WTC11 (cell line): ENCODE measurements at regions not wholly inside any gene's neighbourhood (a gene's known extent, or its start where the extent isn't known, plus 50 kb on each side); places are given as distances from the start of the nearest gene placed in this dataset.

ENCODE experiments used
- ATAC-seq: fragments of 200-7000 bp; cut with Tn5 transposase; 2 replicates; pipeline ENCODE4 v1.10.0; 2021; ENCODE audit warnings: mild to moderate bottlenecking, moderate library complexity
- CTCF ChIA-PET: fragments of 300-600 bp; sonication (Branson Sonifier 250); formaldehyde crosslinking; loops from one replicate; lab custom pipeline; 2021; ENCODE audit warnings: antibody characterized with exemption; lab: Charles Lee
- POLR2A ChIA-PET: fragments of 350-600 bp; sonication (Branson Sonifier 250); formaldehyde crosslinking; loops from one replicate; lab custom pipeline; 2021; ENCODE audit warnings: antibody characterized with exemption; lab: Charles Lee
- DNase-seq: peaks from one replicate; pipeline ENCODE4 v3.0.0; 2021; ENCODE audit warnings: low spot score
- H3K27ac Mint-ChIP-seq: 2 replicates; pipeline ENCODE4 v1.8.0; 2021; ENCODE audit warnings: mixed read lengths
- H3K27me3 Mint-ChIP-seq: 2 replicates; pipeline ENCODE4 v1.8.0; 2021; ENCODE audit warnings: low read depth, mild to moderate bottlenecking, moderate library complexity, mixed read lengths
- H3K36me3 Mint-ChIP-seq: 2 replicates; pipeline ENCODE4 v1.8.0; 2021; ENCODE audit warnings: mixed read lengths
- H3K4me1 Mint-ChIP-seq: 2 replicates; pipeline ENCODE4 v1.8.0; 2022; ENCODE audit warnings: mixed read lengths
- H3K4me3 Mint-ChIP-seq: 2 replicates; pipeline ENCODE4 v1.8.0; 2021; ENCODE audit warnings: mild to moderate bottlenecking, moderate library complexity, mixed read lengths
- H3K9me3 Mint-ChIP-seq: 2 replicates; pipeline ENCODE4 v1.8.0; 2021; ENCODE audit warnings: mixed read lengths
- ATF1 ChIP-seq: sonication (generic); formaldehyde crosslinking; IDR thresholded peaks from 2 replicates; pipeline ENCODE4 v1.8.1; 2023; ENCODE audit warnings: mild to moderate bottlenecking, moderate library complexity, missing genetic modification reagents
- CREB1 ChIP-seq: sonication (generic); formaldehyde crosslinking; IDR thresholded peaks from 2 replicates; pipeline ENCODE4 v1.8.0; 2023; ENCODE audit warnings: mild to moderate bottlenecking, missing genetic modification reagents
- FOXJ3 ChIP-seq: sonication (generic); formaldehyde crosslinking; IDR thresholded peaks from 2 replicates; pipeline ENCODE4 v1.9.0; 2021; ENCODE audit warnings: missing genetic modification reagents, mild to moderate bottlenecking, borderline replicate concordance
- GABPB1 ChIP-seq: sonication (generic); formaldehyde crosslinking; IDR thresholded peaks from 2 replicates; pipeline ENCODE4 v1.8.1; 2023; ENCODE audit warnings: mild to moderate bottlenecking, missing genetic modification reagents
- NFYB ChIP-seq: sonication (generic); formaldehyde crosslinking; conservative IDR thresholded peaks from 2 replicates; pipeline ENCODE4 v1.8.0; 2022; ENCODE audit warnings: low read depth, missing genetic modification reagents
- NR1H2 ChIP-seq: sonication (generic); formaldehyde crosslinking; IDR thresholded peaks from 2 replicates; pipeline ENCODE4 v1.9.0; 2021; ENCODE audit warnings: mild to moderate bottlenecking, moderate library complexity, missing genetic modification reagents
- OVOL2 ChIP-seq: fragments of 250-450 bp; sonication (Bioruptor Pico); IDR thresholded peaks from 2 replicates; pipeline ENCODE4 v1.9.0; 2021; ENCODE audit warnings: mild to moderate bottlenecking, borderline replicate concordance
- RORB ChIP-seq: fragments of 250-450 bp; sonication (Bioruptor Pico); IDR thresholded peaks from 2 replicates; pipeline ENCODE4 v1.9.0; 2021; ENCODE audit warnings: mild to moderate bottlenecking
- ZNF219 ChIP-seq: sonication (generic); formaldehyde crosslinking; IDR thresholded peaks from 2 replicates; pipeline ENCODE4 v1.8.0; 2023; ENCODE audit warnings: missing genetic modification reagents, mild to moderate bottlenecking, borderline replicate concordance
- ZNF232 ChIP-seq: sonication (generic); formaldehyde crosslinking; IDR thresholded peaks from 2 replicates; pipeline ENCODE4 v1.8.0; 2022; ENCODE audit warnings: mild to moderate bottlenecking, missing genetic modification reagents
- ZNF263 ChIP-seq: sonication (generic); formaldehyde crosslinking; IDR thresholded peaks from 2 replicates; pipeline ENCODE4 v1.8.1; 2022; ENCODE audit warnings: low read depth, mild to moderate bottlenecking, moderate library complexity, missing genetic modification reagents
- ZNF317 ChIP-seq: sonication (generic); formaldehyde crosslinking; IDR thresholded peaks from 2 replicates; pipeline ENCODE4 v1.8.1; 2023; ENCODE audit warnings: low read depth, mild to moderate bottlenecking, moderate library complexity, missing genetic modification reagents, borderline replicate concordance
- TF ChIP-seq, protein P1 (sequence below): fragments of 250-450 bp; sonication (Bioruptor Pico); IDR thresholded peaks from 2 replicates; pipeline ENCODE4 v1.9.0; 2021; ENCODE audit warnings: mild to moderate bottlenecking, borderline replicate concordance
- TF ChIP-seq, protein P2 (sequence below): sonication (generic); formaldehyde crosslinking; conservative IDR thresholded peaks from 2 replicates; pipeline ENCODE4 v1.8.1; 2022; ENCODE audit warnings: mild to moderate bottlenecking, missing genetic modification reagents
- TF ChIP-seq, protein P3 (sequence below): sonication (generic); formaldehyde crosslinking; IDR thresholded peaks from 2 replicates; pipeline ENCODE4 v1.8.0; 2022; ENCODE audit warnings: mild to moderate bottlenecking, missing genetic modification reagents
- TF ChIP-seq, protein P4 (sequence below): sonication (generic); formaldehyde crosslinking; IDR thresholded peaks from 2 replicates; pipeline ENCODE4 v1.8.0; 2022; ENCODE audit warnings: mild to moderate bottlenecking, missing genetic modification reagents
- TF ChIP-seq, protein P5 (sequence below): fragments of 250-450 bp; sonication (Bioruptor Pico); IDR thresholded peaks from 2 replicates; pipeline ENCODE4 v2.1.2; 2022; ENCODE audit warnings: mild to moderate bottlenecking, moderate library complexity
- TF ChIP-seq, protein P6 (sequence below): sonication (generic); formaldehyde crosslinking; IDR thresholded peaks from 2 replicates; pipeline ENCODE4 v1.8.1; 2023; ENCODE audit warnings: mild to moderate bottlenecking, missing genetic modification reagents, moderate library complexity

DNA sequence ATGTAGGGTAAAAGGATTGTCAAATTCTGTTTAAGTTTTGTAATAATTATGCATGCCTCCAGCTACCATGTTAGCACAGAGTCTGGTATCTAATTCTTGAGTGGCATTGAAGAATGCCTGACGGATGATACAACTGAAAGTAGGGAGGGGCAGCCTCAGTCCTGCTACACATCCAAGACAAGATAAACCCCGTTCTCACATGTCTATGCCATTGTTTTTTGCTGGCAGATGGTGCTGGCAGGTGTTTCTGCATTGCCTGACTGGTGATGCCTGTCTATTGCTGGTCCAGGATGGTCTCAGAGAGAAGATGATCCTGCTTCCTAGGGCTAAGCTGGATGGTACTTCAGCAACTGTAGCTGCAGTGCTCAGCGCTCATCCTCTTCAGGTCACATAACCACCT is 245.8 kb upstream of the NAV3 start (continued):
- TF ChIP-seq, protein P1, sequence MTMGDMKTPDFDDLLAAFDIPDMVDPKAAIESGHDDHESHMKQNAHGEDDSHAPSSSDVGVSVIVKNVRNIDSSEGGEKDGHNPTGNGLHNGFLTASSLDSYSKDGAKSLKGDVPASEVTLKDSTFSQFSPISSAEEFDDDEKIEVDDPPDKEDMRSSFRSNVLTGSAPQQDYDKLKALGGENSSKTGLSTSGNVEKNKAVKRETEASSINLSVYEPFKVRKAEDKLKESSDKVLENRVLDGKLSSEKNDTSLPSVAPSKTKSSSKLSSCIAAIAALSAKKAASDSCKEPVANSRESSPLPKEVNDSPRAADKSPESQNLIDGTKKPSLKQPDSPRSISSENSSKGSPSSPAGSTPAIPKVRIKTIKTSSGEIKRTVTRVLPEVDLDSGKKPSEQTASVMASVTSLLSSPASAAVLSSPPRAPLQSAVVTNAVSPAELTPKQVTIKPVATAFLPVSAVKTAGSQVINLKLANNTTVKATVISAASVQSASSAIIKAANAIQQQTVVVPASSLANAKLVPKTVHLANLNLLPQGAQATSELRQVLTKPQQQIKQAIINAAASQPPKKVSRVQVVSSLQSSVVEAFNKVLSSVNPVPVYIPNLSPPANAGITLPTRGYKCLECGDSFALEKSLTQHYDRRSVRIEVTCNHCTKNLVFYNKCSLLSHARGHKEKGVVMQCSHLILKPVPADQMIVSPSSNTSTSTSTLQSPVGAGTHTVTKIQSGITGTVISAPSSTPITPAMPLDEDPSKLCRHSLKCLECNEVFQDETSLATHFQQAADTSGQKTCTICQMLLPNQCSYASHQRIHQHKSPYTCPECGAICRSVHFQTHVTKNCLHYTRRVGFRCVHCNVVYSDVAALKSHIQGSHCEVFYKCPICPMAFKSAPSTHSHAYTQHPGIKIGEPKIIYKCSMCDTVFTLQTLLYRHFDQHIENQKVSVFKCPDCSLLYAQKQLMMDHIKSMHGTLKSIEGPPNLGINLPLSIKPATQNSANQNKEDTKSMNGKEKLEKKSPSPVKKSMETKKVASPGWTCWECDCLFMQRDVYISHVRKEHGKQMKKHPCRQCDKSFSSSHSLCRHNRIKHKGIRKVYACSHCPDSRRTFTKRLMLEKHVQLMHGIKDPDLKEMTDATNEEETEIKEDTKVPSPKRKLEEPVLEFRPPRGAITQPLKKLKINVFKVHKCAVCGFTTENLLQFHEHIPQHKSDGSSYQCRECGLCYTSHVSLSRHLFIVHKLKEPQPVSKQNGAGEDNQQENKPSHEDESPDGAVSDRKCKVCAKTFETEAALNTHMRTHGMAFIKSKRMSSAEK = no peak
- TF ChIP-seq, protein P2, sequence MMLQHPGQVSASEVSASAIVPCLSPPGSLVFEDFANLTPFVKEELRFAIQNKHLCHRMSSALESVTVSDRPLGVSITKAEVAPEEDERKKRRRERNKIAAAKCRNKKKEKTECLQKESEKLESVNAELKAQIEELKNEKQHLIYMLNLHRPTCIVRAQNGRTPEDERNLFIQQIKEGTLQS (CRISPR knock-in tag) = no peak
- TF ChIP-seq GABPB1 (no peak), CREB1 (no peak), ATF1 (CRISPR knock-in tag) (no peak), NR1H2 (CRISPR knock-in tag) (no peak), ZNF263 (no peak), NFYB (no peak)
- TF ChIP-seq, protein P3, sequence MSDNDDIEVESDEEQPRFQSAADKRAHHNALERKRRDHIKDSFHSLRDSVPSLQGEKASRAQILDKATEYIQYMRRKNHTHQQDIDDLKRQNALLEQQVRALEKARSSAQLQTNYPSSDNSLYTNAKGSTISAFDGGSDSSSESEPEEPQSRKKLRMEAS (CRISPR knock-in tag) = no peak

DNA sequence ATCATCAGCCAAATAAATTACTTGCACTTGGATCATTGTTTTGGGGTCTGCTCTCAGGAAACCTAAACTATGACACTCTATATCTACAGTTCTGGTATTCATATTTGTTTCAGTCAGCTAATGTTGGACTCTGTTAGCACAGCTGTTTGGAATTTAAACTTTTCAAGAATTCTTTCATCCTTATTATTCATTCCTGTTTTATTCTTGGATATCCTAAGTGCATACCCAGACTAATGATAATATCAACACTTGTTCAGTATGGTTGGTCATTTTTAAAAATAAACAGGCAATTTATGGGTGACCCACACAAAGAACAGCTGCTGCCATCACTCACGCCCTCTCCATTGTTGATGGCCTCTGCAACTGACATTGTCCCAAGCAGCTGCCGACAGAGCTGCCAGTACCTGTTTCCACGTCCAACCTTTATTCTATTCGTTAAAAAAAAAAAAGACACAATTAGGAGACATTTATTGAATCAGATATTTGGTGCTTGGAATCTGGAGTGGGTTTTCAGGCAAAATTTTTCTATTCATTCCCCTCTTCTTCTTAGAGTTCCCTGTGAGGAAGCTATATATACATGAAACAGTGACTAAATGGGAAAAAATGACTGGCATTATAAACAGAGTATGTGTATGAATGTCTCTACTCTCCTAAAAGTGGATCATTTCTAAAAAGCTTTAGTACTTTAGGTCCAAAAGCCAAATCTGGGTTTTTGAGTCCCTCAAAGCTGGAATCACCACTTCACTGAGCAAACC is 252.1 kb upstream of the NAV3 start:
- TF ChIP-seq, protein P4, sequence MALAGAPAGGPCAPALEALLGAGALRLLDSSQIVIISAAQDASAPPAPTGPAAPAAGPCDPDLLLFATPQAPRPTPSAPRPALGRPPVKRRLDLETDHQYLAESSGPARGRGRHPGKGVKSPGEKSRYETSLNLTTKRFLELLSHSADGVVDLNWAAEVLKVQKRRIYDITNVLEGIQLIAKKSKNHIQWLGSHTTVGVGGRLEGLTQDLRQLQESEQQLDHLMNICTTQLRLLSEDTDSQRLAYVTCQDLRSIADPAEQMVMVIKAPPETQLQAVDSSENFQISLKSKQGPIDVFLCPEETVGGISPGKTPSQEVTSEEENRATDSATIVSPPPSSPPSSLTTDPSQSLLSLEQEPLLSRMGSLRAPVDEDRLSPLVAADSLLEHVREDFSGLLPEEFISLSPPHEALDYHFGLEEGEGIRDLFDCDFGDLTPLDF (CRISPR knock-in tag) = no peak
- Mint-ChIP-seq H3K27me3 (no peaks in the 10 kb centered on the region), H3K4me1 (peaks cover 6% of the 10 kb centered on the region; the same call in 1 of the 2 replicates), H3K4me3 (no peak overlapping the region), H3K27ac (no peak overlapping the region), H3K9me3 (no peaks in the 10 kb centered on the region), H3K36me3 (no peaks in the 10 kb centered on the region)
- ATAC-seq (no peak), DNase-seq (no peak)
- CTCF ChIA-PET = no interaction called here
- POLR2A ChIA-PET = no interaction called here

DNA sequence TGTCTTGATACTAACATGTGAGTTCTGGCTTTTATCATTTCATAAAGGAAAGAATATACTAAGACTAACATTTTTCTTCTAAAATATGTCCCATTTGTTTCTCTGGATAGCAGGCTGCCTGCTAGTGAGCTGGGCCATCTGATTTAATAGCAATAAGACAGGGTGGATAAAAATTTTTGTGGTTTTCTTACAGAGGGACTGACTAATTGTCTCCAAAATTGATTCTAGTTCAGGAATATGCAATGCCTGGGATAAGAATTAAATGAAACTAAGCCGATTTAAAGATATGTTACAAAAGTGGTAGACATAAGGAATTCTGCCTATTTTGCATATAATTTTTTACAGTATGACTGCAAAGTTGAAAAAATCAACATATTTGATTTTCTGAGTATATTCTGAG is 252.9 kb upstream of the NAV3 start:
- Mint-ChIP-seq H3K27me3 (no peaks in the 10 kb centered on the region), H3K9me3 (no peaks in the 10 kb centered on the region), H3K4me1 (peaks cover 6% of the 10 kb centered on the region; the same call in 1 of the 2 replicates), H3K4me3 (no peak overlapping the region), H3K27ac (no peak overlapping the region), H3K36me3 (no peaks in the 10 kb centered on the region)
- DNase-seq = no peak
- POLR2A ChIA-PET = no interaction called here
- no peak for ATAC-seq
- TF ChIP-seq ZNF219 (no peak), ZNF232 (CRISPR knock-in tag) (no peak), RORB (CRISPR knock-in tag) (no peak), NR1H2 (CRISPR knock-in tag) (no peak), FOXJ3 (CRISPR knock-in tag) (no peak), OVOL2 (CRISPR knock-in tag) (no peak), ZNF317 (CRISPR knock-in tag) (no peak)
- TF ChIP-seq, protein P5, sequence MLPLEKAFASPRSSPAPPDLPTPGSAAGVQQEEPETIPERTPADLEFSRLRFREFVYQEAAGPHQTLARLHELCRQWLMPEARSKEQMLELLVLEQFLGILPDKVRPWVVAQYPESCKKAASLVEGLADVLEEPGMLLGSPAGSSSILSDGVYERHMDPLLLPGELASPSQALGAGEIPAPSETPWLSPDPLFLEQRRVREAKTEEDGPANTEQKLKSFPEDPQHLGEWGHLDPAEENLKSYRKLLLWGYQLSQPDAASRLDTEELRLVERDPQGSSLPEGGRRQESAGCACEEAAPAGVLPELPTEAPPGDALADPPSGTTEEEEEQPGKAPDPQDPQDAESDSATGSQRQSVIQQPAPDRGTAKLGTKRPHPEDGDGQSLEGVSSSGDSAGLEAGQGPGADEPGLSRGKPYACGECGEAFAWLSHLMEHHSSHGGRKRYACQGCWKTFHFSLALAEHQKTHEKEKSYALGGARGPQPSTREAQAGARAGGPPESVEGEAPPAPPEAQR (CRISPR knock-in tag) = no peak
- TF ChIP-seq, protein P3 (CRISPR knock-in tag) = no peak
- TF ChIP-seq, protein P6, sequence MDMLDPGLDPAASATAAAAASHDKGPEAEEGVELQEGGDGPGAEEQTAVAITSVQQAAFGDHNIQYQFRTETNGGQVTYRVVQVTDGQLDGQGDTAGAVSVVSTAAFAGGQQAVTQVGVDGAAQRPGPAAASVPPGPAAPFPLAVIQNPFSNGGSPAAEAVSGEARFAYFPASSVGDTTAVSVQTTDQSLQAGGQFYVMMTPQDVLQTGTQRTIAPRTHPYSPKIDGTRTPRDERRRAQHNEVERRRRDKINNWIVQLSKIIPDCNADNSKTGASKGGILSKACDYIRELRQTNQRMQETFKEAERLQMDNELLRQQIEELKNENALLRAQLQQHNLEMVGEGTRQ (CRISPR knock-in tag) = no peak
- CTCF ChIA-PET = no interaction called here
